NCI-H1105 treated with DMSO at 0.1 percent for 48 hours (cell line): ENCODE measurements at regions not wholly inside any gene's neighbourhood (a gene's known extent, or its start where the extent isn't known, plus 50 kb on each side); places are given as distances from the start of the nearest gene placed in this dataset.

ENCODE experiments used
- DNase-seq: peaks from one replicate; lab custom pipeline; 2025; lab: John Stamatoyannopoulos, UW

- no peak for DNase-seq
Measured at GRCh38 chr19:13606156-13606555, 99.9 kb upstream of the CACNA1A start.

- DNase-seq: no peak
Measured at GRCh38 chr19:13604902-13605586, 98.8 kb upstream of the CACNA1A start.

- no peak for DNase-seq
Measured at GRCh38 chr19:13600802-13601201, 94.5 kb upstream of the CACNA1A start.

GRCh38 chr19:13600091-13600490 lies 93.8 kb upstream of the CACNA1A start:
- no peak for DNase-seq

GRCh38 chr19:13599681-13600080 lies 93.4 kb upstream of the CACNA1A start:
- DNase-seq: no peak

- DNase-seq: no peak
Measured at GRCh38 chr19:13598098-13598497, 91.8 kb upstream of the CACNA1A start.

GRCh38 chr19:13597640-13598039 lies 91.4 kb upstream of the CACNA1A start:
- DNase-seq: peak; percentile 75

GRCh38 chr19:13588957-13589833 lies 82.9 kb upstream of the CACNA1A start:
- peak; percentile 61 for DNase-seq

GRCh38 chr19:13585512-13585911 lies 79.2 kb upstream of the CACNA1A start:
- no peak for DNase-seq

GRCh38 chr19:13583753-13584152 lies 77.5 kb upstream of the CACNA1A start:
- DNase-seq: no peak

GRCh38 chr19:13583114-13583513 lies 76.8 kb upstream of the CACNA1A start:
- no peak for DNase-seq

GRCh38 chr19:13581576-13581975 lies 75.3 kb upstream of the CACNA1A start:
- DNase-seq: no peak

GRCh38 chr19:13579388-13580060 lies 73.2 kb upstream of the CACNA1A start:
- no peak for DNase-seq

GRCh38 chr19:13576726-13577125 lies 70.4 kb upstream of the CACNA1A start:
- no peak for DNase-seq

GRCh38 chr19:13574933-13575332 lies 68.7 kb upstream of the CACNA1A start:
- DNase-seq: no peak

- DNase-seq: no peak
Measured at GRCh38 chr19:13573056-13573667, 66.9 kb upstream of the CACNA1A start.

GRCh38 chr19:13561461-13561860 lies 55.2 kb upstream of the CACNA1A start:
- DNase-seq: no peak

GRCh38 chr19:13557756-13558398 lies 51.6 kb upstream of the CACNA1A start:
- peak; percentile 27 for DNase-seq

- DNase-seq: no peak
Measured at GRCh38 chr19:13556552-13556951, 50.3 kb upstream of the CACNA1A start.
